Gastrocnemius medialis (tissue), 4 donors: ENCODE measurements at regions not wholly inside any gene's neighbourhood (a gene's known extent, or its start where the extent isn't known, plus 50 kb on each side); places are given as distances from the start of the nearest gene placed in this dataset.

Experiments
- CTCF ChIP-seq, 5 experiments: fragments of 450-650 bp in 3 of 5; fragments of 200-600 bp in 2 of 5; sonication (generic) in 2 of 5; IDR thresholded peaks in 4 of 5; conservative IDR thresholded peaks in 1 of 5; 1 replicate in 4 of 5; 2 replicates in 1 of 5; pipeline ENCODE4 v1.5.1; 2016 to 2019; ENCODE audit warnings: antibody characterized with exemption in 5 of 5, mild to moderate bottlenecking in 3 of 5, moderate library complexity in 3 of 5
- POLR2A ChIP-seq, 2 donors: fragments of 450-650 bp; IDR thresholded peaks; one replicate each; pipeline ENCODE4 v1.6.1; 2017; ENCODE audit warnings: antibody characterized with exemption in 2 of 2, mild to moderate bottlenecking in 2 of 2, moderate library complexity in 2 of 2

GRCh38 chr5:4987431-4987830 lies 152.7 kb upstream of the ADAMTS16 start:
- TF ChIP-seq POLR2A (IDR thresholded peaks at IDR 0.05) (no peak), CTCF (IDR thresholded peaks at IDR 0.05 in 4 of 5, conservative IDR thresholded peaks at IDR 0.05 in 1 of 5) (no peak)
